Fibroblast of skin of left quadriceps (primary cell): ENCODE measurements at regions not wholly inside any gene's neighbourhood (a gene's known extent, or its start where the extent isn't known, plus 50 kb on each side); places are given as distances from the start of the nearest gene placed in this dataset.

Experiments used
- DNase-seq, 2 experiments: peaks; one replicate each; pipeline ENCODE4 v3.0.0-alpha.2; 2013; ENCODE audit warnings: low read depth in 2 of 2

DNA sequence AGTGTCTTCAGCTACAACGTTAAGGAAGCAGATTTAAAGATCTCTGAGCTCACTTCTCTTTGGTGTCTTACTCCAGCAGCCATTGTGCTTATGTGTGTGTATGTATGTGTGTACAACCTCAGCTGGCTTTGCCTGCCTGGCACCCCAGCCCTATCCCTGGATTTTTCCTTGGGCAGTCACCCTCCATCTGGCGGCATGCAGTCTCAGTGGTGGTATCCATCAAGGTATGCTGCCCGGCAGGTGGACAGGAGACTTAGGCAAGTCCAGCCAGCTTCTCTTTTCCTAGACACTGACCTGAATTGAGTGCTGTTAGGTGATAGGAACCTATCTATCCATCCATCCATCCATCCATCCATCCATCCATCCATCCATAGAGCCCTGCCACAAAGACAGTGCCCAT is 280.8 kb upstream of the CCL2 start:
- no peak for DNase-seq

DNA sequence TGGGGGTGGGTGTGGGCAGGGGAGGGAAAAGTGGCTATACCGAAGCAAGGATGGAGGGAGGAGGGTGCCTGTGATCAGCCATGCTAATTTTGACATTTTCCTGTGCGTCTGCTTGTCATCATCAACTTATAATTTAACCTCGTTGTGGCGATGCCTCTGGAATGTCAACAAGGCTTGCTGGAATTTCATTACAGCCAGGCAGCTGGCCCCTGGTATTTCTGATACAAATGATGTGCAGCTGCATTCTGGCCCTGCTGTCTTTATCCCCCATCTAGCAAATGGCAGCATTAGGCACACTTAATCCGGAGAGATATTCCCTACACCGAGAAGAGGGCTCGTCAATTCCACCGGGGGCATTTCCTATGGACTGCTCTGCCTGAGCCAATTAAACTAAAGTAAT is 278.3 kb upstream of the CCL2 start:
- no peak for DNase-seq

DNA sequence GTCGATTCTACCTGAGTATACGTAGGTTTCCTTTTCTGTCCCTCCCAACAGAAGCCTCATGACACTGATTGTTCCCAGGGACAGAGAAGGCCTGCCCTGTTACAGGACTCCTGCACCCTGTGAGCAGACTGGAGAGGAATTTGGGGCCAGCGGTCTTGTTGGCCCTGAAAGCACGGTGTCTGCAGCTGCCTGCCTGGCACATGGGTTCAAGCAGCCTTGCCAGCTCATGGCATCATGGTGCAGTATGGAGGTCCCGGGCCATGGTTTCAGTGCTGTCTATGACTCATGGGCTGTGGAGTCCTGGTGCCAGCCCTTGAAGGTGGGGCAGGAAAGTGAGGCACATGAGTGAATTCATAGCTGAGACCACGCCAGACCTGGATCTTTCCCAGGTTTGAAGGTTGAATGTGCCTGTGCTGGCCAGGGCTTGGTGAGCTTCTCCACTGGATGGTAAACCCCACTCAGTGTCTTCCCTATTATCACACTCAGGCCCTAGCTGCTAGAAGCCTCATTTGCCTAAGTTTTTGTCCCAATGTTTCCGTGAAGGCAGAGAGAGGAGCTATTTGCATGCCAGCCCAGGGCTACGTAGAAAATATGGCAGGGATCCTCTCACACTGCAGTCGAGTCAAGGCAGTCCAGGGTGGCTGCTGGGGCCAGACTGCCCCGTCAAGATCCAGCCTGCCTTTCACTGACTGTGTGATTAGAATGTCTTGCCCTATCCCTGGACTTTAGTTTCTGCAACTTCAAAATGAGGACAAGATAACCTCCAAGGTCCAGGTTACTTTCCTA is 277.2 kb upstream of the CCL2 start:
- no peak for DNase-seq

DNA sequence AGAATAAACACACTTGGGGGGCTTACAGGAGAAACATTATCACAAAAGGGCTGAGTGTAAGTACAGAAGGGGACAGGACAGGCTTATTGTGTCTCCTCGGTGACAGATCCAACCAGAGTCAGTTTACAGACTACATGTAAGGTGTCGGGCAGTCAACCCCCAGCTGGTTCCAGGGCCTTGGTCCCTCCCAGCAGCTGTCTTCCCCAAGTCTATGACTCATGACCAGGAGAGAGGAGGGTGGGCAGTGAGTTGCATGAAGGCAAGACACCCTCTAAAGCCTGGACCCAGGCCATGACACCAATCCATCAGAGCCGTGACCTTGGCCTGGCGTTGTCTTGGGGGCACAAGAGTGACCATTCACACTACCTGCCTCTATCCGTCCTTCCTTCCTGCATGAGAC is 276.2 kb upstream of the CCL2 start:
- no peak for DNase-seq

DNA sequence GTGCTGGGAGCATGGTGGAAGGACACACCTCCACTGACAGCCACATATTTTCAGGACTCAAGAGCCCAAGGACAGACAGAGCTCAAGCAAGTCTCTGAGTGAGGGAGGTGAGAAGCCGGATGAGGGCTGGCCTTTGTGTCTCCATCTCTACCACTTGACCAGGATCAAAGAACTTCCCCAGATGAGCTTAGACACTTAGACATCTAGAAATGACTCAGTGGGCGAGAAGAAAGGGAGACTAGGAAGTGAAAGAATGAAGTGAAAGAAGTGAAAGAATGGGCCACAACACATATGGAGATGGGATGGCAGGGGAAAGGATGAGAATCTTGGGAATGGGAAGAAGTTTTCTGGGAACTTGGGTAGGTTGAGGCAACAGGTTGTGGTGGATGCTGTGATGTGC is 274.9 kb upstream of the CCL2 start:
- no peak for DNase-seq

DNA sequence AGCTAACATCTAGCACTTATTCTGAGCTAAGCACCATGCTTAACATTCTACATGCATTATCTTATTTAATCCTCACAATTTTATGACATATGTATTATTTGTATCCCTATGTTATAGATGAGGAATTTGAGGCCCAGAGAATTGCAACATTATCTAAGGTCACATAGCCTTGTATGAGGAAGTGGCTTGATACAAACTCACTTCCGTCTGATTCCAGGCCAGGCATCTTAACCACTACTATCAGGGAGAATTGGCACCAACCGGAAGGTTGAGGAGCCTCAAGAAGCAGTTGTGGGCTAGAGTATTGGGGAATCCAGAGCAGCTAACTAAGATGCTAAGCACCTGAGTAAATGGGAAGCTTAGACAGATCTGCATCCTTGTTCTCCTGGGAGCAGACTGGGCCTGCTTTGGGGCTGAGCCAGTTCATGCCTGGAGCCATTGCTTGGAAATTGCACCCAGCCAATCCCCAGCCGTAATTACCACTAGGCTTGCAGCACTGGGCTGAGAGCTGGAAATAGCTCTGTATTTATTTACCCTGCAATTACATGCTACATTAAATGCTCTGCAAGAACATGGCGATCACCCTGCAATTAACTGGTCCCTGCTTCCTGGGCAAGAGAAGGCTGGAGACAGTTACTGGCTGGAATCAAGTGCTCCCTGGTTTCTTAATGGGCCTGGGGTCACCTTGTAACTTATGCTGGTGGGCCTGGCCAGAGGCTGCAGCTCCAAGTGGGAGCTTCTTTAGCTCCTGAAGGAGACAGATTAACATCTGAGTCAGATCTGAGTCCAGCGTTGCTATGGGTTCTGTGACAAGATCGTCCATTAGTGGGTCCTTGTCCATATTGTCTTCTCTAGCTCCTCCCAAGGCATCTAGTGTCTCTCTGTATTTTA is 273.1 kb upstream of the CCL2 start:
- no peak for DNase-seq

DNA sequence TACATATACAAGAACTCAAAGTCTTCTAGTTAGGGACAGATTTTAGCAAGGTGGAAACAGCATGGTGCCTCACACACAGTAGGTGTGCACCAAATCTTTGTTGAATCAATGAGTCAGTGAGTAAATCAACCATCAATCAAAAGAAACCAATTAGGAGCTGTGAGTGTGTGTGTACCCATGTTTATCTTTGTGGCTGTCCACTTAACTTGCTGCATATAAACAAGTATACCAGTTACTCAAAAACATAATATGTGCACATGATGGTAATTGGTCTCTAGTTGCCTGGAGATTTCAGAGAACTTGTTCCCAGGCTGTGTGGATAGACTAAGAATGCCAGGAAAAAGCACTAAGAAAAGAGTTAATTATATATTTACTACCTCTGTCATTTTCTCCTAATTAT is 272.2 kb upstream of the CCL2 start:
- no peak for DNase-seq

DNA sequence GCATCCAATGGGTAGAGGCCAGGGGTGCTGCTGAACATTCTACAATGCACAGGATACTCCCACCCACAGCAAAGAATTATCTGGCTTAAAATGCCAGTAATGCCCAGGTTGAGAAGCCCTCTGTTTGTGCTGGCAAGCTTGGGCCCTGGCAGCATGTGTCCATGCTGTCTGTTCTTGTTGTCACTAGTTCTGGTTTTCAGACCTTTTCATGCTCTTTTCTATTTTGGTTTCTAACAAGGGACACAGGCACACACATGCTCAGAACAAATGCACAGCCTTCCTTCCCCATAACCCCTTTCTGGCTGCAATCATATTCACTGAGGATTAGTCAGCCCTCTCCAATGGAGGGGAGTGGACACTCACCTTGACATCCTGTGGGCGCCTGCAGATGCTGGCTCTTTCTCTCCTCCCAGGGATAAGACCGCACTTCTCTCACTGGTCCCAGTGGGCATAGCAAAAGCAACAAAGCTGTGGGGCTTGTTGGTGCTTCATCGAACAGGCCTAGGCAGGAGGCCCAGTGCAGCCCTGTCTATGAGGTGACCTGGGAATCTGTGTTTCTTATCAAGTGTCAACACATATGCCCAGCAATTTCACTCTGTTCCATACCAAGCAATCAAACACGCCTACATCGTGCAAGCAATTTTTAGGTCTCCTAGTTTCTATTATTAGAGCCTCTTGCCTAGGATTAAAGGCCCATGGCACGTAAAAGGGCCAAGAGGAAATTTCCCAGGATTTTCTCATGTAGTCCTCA is 271.1 kb upstream of the CCL2 start:
- no peak for DNase-seq

DNA sequence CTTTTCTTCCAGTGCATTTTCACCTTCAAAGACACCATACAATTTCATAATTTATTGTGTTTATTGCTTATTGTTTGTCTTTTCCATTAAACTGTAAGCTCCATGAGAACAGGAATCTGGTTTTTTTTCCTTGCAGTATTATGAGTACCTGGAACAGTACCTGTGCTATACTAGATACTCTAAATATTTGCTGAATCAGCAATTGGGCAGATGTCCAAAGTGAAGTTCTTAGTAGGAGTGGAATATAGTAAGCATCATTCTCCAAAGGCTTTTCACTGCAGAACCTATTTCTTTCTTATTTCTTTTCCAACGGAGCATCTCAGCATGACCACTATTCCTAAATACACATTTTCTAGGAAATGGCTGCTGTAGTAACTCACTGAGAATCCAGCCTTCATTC is 269.0 kb upstream of the CCL2 start:
- DNase-seq = no peak

DNA sequence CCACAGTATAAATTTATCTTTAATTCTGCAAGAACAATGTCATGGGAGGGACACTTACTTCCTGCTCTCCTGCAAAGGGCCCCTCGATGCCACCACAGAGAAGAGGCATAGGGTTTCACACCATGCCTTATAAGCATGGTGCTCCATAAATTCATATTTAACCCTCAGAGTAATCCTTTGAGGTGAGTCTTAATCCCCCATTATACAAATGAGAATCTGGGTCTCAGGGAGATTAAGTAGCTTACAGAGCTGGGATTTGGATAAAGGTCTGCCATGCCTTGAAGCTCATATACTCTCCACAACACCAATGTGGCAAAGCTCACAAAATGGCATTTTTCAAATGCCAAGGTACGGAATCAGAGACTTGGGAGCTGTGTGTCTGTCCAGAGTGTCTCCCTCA is 268.5 kb upstream of the CCL2 start:
- no peak for DNase-seq

DNA sequence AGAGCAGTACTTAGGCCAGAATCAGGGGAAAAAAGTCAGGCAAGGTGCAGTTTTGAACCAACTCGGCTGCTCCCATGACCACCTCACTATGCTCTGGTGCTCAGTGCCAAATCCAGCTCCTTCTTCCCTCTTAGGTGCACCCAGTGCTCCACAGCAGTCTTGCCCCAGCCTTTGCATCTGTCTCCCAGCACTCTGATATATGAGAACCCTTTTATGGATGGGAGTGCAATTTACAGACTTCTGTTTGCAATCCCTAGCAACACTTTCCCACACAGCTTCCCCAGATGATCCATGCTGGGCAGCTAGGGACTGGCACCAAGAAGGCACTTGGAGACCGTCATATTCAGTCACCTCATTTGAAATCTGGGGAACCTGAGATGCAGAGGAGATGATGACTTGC is 267.9 kb upstream of the CCL2 start:
- DNase-seq = no peak

DNA sequence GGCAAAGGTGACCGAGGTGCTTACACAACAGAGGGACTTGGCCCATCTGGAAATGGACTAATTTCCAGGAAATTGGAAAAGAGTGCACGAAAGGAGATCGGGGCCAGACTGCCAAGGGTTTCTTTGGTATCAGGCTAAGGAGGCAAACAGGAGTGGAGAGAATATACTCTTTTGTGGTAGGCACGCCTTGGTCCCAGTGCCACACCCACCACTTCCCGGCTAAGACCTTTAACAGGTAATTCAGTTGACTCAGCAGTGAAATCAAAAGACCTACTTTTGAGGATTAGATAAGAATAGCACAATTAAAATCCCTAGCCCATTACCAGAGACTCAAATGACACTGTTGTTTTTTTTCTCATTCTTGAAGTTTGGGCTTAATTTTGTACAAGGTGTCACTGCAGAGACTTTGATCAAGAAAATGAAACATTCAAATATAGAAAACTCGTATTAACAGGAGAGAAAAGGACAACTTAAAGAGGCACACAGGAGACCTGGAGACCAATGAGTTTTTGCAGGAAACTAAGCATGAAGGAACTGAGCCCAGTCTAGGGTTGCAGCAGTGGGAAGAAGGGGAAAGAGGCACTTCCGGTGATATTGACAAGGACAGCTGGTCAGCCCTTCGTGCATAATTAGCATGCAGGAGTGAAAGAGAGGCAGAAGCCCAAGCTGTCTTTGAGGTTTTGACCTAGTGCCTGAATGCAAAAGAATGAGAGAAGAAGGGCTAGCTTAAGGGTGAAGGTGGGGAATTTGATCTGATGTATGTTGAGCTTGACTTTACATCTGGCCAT is 265.5 kb upstream of the CCL2 start:
- DNase-seq = no peak

DNA sequence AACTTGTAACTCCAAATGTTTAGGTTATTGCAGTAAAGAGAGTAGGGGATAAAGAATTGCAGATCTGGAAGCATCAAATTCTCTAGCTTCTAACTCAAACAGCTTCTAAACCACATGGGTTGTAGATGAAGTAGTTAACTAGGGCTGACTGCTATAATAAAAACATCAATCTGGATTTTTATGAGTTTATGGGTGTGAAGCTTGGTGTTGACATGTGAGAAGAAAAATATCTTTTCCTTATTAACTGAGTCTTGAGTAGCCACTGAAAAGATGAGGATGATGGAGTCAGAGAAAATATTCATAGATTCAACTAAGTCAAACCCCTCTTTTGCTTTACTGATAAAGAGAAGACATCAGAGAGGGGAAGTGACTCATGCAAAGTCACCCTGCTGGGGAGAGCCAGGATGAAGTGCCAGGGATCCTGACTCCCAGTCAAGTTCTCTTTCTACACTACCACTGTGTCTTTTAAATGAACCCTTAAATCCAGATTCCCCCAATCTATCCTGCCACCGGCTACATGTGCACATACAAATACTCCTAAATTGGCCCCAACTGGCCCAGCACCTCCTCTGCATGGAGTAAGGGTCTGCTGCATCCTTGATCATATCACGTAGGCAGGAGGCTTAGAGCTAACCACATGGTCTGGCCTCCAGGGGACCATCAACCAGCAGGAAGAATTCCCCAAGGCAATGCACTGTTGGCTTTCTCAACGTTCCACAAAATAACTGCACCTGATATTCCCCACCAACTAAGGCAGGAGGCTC is 264.0 kb upstream of the CCL2 start:
- no peak for DNase-seq

DNA sequence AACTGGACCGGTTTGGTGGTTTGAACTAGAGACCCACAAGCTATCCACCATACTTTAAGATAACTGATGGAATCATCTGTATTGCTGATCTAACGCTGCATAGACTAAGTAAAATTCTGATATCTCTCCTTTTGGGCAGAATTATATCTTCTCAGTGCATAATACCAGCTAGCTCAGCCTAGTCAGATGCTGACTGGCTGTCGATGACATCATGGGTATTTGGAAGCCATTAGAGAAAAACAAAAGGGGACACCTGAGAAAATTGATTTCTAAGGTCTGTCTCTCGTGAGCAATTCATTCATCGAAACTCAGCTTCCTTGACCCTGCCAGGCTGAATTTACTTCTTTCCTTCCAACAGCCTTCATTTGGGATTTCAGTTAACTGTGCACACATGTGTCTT is 263.0 kb upstream of the CCL2 start:
- no peak for DNase-seq

DNA sequence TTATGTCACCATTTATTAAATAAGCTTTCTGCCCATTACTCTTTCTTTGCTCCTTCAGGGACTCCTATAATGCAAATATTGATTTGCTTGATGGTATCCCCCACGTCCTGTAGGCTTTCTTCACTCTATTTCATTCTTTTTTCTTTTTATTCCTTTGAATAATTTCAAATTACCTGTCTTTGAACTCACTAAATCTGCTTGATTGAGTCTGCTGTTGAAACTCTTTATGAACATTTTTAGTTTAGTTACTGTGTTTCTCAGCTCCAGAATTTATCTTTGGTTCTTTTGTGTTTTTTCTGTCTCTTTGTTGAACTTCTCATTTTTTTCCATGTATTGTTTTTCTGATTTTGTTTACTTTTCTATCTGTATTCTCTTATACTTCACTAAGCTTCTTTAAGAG is 254.4 kb upstream of the CCL2 start:
- no peak for DNase-seq

DNA sequence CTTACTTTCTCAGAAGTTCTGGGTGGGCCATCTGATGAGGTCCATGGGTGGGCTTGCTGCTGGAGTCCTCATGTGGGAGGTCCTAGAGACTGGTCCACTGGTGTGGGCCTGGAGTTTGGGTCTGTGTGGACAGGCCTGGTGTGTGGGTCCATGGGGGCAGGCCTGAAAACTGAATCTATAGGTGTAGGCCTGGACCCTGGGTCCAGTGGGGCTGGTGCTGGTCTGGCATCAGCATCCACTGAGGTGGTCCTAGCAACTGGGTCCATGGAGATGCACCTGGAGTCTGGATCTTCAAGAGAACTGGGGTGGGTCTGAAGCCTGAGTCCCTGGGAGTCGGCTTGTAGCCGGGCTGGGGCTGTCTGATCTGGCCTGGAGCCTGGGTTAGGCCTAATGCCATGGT is 253.8 kb upstream of the CCL2 start:
- no peak for DNase-seq

DNA sequence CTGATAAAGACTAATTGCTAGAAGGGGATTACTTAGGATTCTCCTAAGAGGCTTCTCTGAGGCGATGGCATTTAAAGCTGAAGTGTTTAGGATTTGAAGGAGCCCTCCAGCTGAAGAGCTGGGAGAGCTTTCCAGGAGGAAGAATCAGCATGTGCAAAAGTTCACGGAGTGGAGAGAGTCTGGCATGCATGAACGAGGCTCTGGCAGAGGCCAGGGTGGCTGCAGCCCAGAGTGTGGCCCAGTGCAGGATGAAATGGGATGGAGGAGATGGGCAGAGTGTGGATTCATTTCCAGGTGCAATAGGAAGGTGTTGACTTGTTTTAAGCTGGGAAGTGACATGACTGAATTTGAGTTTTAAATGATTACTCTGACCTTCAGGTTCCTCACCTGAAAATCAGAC is 249.0 kb upstream of the CCL2 start:
- no peak for DNase-seq

DNA sequence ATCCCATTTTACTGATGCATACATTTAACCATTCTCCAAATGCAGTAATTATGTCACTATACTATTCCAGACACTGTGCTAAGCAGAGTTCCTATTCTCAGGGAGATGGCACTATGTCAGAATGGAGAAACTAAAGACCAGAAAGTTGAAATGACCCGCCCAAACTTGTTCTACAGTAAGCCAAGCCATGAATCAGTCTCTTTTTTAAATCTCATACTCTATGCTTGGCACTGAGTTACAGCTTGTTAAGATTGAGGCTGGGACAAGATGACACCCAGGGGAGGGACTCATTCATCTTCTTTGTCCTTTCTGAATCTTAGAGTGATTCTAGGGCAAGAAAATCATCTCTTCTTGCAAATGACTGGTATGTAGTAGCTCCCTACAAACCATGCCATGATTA is 247.0 kb upstream of the CCL2 start:
- DNase-seq = no peak

DNA sequence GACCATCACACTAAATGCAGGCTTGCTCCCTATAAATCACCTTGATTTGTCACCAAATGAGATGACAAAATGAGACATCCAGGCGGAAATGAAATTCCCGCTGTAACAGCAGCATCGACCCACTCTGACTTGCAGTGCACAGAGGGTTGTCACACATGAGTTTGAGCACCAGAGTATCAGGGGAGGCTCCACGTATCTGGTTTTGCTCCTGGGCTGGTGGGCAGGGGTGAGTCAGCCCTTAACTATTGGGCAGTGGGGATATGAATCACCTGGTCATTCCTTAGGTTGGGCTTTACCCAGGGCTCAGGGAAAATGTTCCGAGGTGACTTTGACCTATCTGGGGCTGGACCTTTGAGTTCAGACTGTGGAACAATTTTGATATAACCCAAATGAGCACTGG is 245.2 kb upstream of the CCL2 start:
- DNase-seq = no peak

DNA sequence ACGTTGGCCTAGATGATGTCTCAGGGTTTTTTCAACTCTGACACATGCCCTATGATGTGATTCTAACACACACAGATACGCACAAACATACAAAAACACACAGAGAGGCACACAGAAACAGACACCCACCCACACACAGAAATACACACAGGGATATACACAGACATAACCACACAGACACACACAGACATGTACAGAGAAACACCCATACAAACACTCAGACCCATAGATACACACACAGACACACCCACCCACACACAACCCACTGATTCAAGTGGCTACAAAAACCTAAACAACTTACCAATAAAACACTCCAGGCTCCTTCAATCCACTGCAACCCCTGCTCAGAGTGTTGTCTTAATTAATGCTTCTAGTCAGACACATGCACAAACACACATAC is 244.6 kb upstream of the CCL2 start:
- no peak for DNase-seq

DNA sequence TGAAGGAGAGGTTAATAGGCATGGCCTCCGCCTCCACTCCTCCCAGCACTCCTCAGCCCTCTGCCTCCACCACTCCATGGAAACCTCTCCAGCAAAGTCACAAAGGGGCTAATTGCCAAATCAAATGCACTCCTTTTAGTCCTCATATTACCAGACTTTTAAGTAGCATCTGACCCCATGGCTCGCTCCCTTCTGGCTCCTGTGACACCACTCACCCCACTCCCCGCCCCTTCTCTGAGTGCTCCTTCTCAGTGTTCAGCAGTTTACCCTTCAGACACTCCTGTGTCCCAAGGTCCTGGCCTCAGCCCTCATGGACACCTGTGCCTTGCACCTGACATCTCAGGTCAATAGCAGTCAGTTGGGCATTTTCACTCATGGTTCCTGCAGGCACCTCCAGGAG is 243.5 kb upstream of the CCL2 start:
- DNase-seq = no peak
